Spinal cord (tissue), 9 donors: ENCODE measurements at regions not wholly inside any gene's neighbourhood (a gene's known extent, or its start where the extent isn't known, plus 50 kb on each side); places are given as distances from the start of the nearest gene placed in this dataset.
A peak's percentile ranks its signal among the peaks of the same experiment; 100 is the strongest.

Source experiments
- DNase-seq, 6 donors: peaks; one replicate each; pipeline versions ENCODE4 v3.0.0 to v3.0.0-alpha.2; 2013 to 2015; ENCODE audit warnings: low spot score in 6 of 6, low read depth in 4 of 6
- H3K27ac ChIP-seq: one replicate; pipeline ENCODE4 v1.5.1; 2013; ENCODE audit warnings: low read depth, low read length, control low read depth
- H3K27me3 ChIP-seq: one replicate; pipeline ENCODE4 v1.6.1; 2013; ENCODE audit warnings: low read length; ENCODE audit not compliant: control insufficient read depth, insufficient read depth
- H3K36me3 ChIP-seq: one replicate; pipeline ENCODE4 v1.6.1; 2013; ENCODE audit warnings: low read length; ENCODE audit not compliant: control insufficient read depth, insufficient read depth
- H3K4me1 ChIP-seq: one replicate; pipeline ENCODE4 v1.6.1; 2013; ENCODE audit warnings: low read length; ENCODE audit not compliant: control insufficient read depth, insufficient read depth
- H3K4me3 ChIP-seq: one replicate; pipeline ENCODE4 v1.5.1; 2013; ENCODE audit warnings: low read depth, low read length, control low read depth
- H3K9me3 ChIP-seq: one replicate; pipeline ENCODE4 v1.6.1; 2013; ENCODE audit warnings: low read length; ENCODE audit not compliant: control insufficient read depth, insufficient read depth
- WGBS: methylation state at CpG from one replicate; pipeline ENCODE4 v1.1.5; 2013; ENCODE audit warnings: missing lambda C conversion rate; ENCODE audit not compliant: insufficient coverage; 5-methylcytosine and 5-hydroxymethylcytosine counted together
- donor health status: healthy.

- DNase-seq: peak in 1 of 6 donors; percentile 14
- H3K36me3 ChIP-seq: no peaks in the 10 kb centered on the region
- 33% methylated on average over 2 of the region's 5 CpGs for WGBS
- H3K27ac ChIP-seq: no peak overlapping the region
- no peak overlapping the region for H3K4me3 ChIP-seq
- H3K9me3 ChIP-seq: no peaks in the 10 kb centered on the region
- no peaks in the 10 kb centered on the region for H3K27me3 ChIP-seq
- H3K4me1 ChIP-seq: no peaks in the 10 kb centered on the region
Observed at GRCh38 chr1:38680801-38681510, 178.6 kb downstream of the RRAGC start.

GRCh38 chr1:38677756-38678155 is 181.8 kb downstream of the RRAGC start:
- WGBS: 69% methylated on average over 2 of the region's 2 CpGs
- no peaks in the 10 kb centered on the region for H3K36me3 ChIP-seq
- H3K9me3 ChIP-seq: no peaks in the 10 kb centered on the region
- no peak overlapping the region for H3K27ac ChIP-seq
- H3K4me3 ChIP-seq: no peak overlapping the region
- H3K4me1 ChIP-seq: no peaks in the 10 kb centered on the region
- DNase-seq: no peak
- no peaks in the 10 kb centered on the region for H3K27me3 ChIP-seq

GRCh38 chr1:38677311-38677710 is 182.3 kb downstream of the RRAGC start:
- DNase-seq: no peak
- 97% methylated on average over 5 of the region's 6 CpGs for WGBS
- Histone ChIP-seq H3K36me3 (no peaks in the 10 kb centered on the region), H3K4me3 (no peak overlapping the region), H3K4me1 (no peaks in the 10 kb centered on the region), H3K27me3 (no peaks in the 10 kb centered on the region), H3K9me3 (no peaks in the 10 kb centered on the region), H3K27ac (no peak overlapping the region)

- Histone ChIP-seq H3K4me3 (no peak overlapping the region), H3K4me1 (no peaks in the 10 kb centered on the region), H3K27me3 (peaks cover 2% of the 10 kb centered on the region), H3K9me3 (no peaks in the 10 kb centered on the region), H3K27ac (no peak overlapping the region), H3K36me3 (no peaks in the 10 kb centered on the region)
- WGBS: 49% methylated on average over 2 of the region's 4 CpGs
- peak in 1 of 6 donors; percentile 44 for DNase-seq
Observed at GRCh38 chr1:38672692-38673091, 186.9 kb downstream of the RRAGC start.

GRCh38 chr1:38671221-38671620 is 188.4 kb downstream of the RRAGC start:
- Histone ChIP-seq H3K36me3 (no peaks in the 10 kb centered on the region), H3K4me1 (no peaks in the 10 kb centered on the region), H3K4me3 (no peak overlapping the region), H3K27ac (no peak overlapping the region), H3K27me3 (peaks cover 2% of the 10 kb centered on the region), H3K9me3 (no peaks in the 10 kb centered on the region)
- 67% methylated on average over 5 of the region's 8 CpGs for WGBS
- DNase-seq: peak in 1 of 6 donors; percentile 54

- Histone ChIP-seq H3K27me3 (peaks cover 2% of the 10 kb centered on the region), H3K4me3 (no peak overlapping the region), H3K4me1 (no peaks in the 10 kb centered on the region), H3K36me3 (no peaks in the 10 kb centered on the region), H3K9me3 (no peaks in the 10 kb centered on the region), H3K27ac (no peak overlapping the region)
- DNase-seq: no peak
- WGBS: 100% methylated on average over 3 of the region's 4 CpGs
Observed at GRCh38 chr1:38670544-38671122, 188.9 kb downstream of the RRAGC start.

- Histone ChIP-seq H3K27me3 (peaks cover 2% of the 10 kb centered on the region), H3K36me3 (no peaks in the 10 kb centered on the region), H3K27ac (no peak overlapping the region), H3K4me3 (no peak overlapping the region), H3K9me3 (no peaks in the 10 kb centered on the region), H3K4me1 (no peaks in the 10 kb centered on the region)
- WGBS: 33% methylated on average over 1 of the region's 4 CpGs
- no peak for DNase-seq
Observed at GRCh38 chr1:38667626-38668025, 191.9 kb downstream of the RRAGC start.

GRCh38 chr1:38662126-38662525 is 197.4 kb downstream of the RRAGC start:
- H3K27me3 ChIP-seq: no peaks in the 10 kb centered on the region
- H3K4me1 ChIP-seq: peaks cover under 1% of the 10 kb centered on the region
- DNase-seq: peak; percentile 12 to 81 (median 41)
- no peak overlapping the region for H3K4me3 ChIP-seq
- H3K27ac ChIP-seq: no peak overlapping the region
- H3K9me3 ChIP-seq: no peaks in the 10 kb centered on the region
- H3K36me3 ChIP-seq: no peaks in the 10 kb centered on the region
- 35% methylated on average over 2 of the region's 7 CpGs for WGBS

- Histone ChIP-seq H3K9me3 (no peaks in the 10 kb centered on the region), H3K36me3 (no peaks in the 10 kb centered on the region), H3K27ac (no peak overlapping the region), H3K4me1 (peaks cover 4% of the 10 kb centered on the region), H3K27me3 (no peaks in the 10 kb centered on the region), H3K4me3 (no peak overlapping the region)
- DNase-seq: no peak
- WGBS: no CpG with 5 or more reads among the region's 1 CpG
Observed at GRCh38 chr1:38658883-38659282, 200.7 kb downstream of the RRAGC start.

GRCh38 chr1:38657873-38658272 is 201.7 kb downstream of the RRAGC start:
- Histone ChIP-seq H3K9me3 (no peaks in the 10 kb centered on the region), H3K4me3 (no peak overlapping the region), H3K36me3 (no peaks in the 10 kb centered on the region), H3K4me1 (peaks cover 4% of the 10 kb centered on the region), H3K27me3 (no peaks in the 10 kb centered on the region), H3K27ac (no peak overlapping the region)
- WGBS: no CpG with 5 or more reads among the region's 2 CpGs
- DNase-seq: no peak
